Adrenal gland (tissue), 5 donors: ENCODE measurements at regions not wholly inside any gene's neighbourhood (a gene's known extent, or its start where the extent isn't known, plus 50 kb on each side); places are given as distances from the start of the nearest gene placed in this dataset.

Source experiments
- POLR2A ChIP-seq, 2 donors: fragments of 450-650 bp; IDR thresholded peaks; one replicate each; pipeline ENCODE4 v1.6.1; 2017; ENCODE audit warnings: antibody characterized with exemption in 2 of 2, mild to moderate bottlenecking in 2 of 2, moderate library complexity in 1 of 2
- TF ChIP-seq, protein P1 (sequence below), 6 experiments: fragments of 450-650 bp in 4 of 6; fragments of 200-600 bp in 2 of 6; sonication (generic) in 1 of 6; IDR thresholded peaks; 1 replicate in 5 of 6; 2 replicates in 1 of 6; pipeline versions ENCODE4 v1.5.1 to v1.8.0; 2016 to 2021; ENCODE audit warnings: antibody characterized with exemption in 6 of 6, mild to moderate bottlenecking in 2 of 6, moderate library complexity in 1 of 6
- donor health status: DM: no; HTN: no; CAD: no.

DNA sequence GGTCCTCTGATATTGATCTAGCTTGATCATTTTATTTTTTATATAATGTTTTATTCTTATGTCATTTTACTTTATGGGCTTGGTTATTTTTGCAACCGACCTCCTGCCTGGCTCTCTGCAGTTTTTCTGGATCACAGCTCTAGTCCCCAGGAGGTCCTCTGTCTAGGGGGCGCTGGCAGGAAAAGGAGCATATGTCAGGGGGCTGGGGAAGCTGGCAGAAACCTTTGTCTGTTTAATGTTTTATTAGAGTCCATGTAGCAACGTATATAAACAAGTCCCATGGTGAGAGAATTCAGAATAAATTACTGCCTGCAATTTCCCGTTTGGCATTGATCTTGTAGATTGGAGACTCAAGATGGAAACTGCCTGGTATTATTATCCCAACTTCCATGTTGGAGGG, 133.5 kb upstream of the ZBED5 start:
- no peak for TF ChIP-seq POLR2A (IDR thresholded peaks at IDR 0.05)
- TF ChIP-seq, protein P1, sequence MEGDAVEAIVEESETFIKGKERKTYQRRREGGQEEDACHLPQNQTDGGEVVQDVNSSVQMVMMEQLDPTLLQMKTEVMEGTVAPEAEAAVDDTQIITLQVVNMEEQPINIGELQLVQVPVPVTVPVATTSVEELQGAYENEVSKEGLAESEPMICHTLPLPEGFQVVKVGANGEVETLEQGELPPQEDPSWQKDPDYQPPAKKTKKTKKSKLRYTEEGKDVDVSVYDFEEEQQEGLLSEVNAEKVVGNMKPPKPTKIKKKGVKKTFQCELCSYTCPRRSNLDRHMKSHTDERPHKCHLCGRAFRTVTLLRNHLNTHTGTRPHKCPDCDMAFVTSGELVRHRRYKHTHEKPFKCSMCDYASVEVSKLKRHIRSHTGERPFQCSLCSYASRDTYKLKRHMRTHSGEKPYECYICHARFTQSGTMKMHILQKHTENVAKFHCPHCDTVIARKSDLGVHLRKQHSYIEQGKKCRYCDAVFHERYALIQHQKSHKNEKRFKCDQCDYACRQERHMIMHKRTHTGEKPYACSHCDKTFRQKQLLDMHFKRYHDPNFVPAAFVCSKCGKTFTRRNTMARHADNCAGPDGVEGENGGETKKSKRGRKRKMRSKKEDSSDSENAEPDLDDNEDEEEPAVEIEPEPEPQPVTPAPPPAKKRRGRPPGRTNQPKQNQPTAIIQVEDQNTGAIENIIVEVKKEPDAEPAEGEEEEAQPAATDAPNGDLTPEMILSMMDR (IDR thresholded peaks at IDR 0.05) = no peak
